OCI-LY1 (cell line): ENCODE measurements at regions not wholly inside any gene's neighbourhood (a gene's known extent, or its start where the extent isn't known, plus 50 kb on each side); places are given as distances from the start of the nearest gene placed in this dataset.

Experiments
- EZH2 ChIP-seq: fragments of 200-600 bp; sonication (generic), shearing (Covaris generic); IDR thresholded peaks from 2 replicates; pipeline ENCODE4 v1.8.0; 2017; ENCODE audit warnings: borderline replicate concordance, mixed run types, mild to moderate bottlenecking, antibody characterized with exemption, low read length, moderate library complexity, mixed read lengths
- TF ChIP-seq, protein P1 (sequence below): fragments of 200-600 bp; sonication (generic), shearing (Covaris generic); IDR thresholded peaks from 2 replicates; pipeline ENCODE4 v1.5.1; 2017; ENCODE audit warnings: mild to moderate bottlenecking, antibody characterized with exemption, low read length, moderate library complexity, mixed read lengths

DNA sequence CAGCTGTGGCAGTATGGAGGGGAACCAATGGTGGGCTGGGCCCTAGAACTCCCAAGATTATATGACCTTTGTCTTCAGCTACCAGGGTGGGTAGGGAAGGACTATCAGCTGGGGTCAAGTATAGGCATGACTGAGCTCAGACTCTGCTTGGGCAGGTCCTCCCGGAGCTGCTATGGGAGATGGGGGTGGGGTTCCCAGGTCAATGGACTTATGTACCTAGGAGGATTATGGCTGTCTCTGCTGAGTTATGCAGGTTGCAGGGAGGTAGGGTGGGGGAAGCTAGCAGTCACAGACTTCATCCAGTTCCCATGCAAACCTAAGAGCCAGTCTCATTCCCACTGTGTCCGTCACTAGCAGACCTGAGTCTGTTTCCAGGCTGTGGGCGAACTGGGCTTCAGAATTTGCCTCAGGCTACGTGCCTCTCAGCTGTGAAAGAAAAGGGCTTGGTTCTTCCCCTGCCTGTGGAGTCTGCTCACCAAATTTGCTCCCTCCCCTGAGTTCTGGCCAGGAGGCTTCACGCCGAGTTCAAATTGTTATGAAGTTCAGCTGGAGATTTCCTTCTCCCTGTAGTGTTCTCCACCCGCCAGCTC is 985.8 kb upstream of the NRXN1 start:
- TF ChIP-seq, protein P1, sequence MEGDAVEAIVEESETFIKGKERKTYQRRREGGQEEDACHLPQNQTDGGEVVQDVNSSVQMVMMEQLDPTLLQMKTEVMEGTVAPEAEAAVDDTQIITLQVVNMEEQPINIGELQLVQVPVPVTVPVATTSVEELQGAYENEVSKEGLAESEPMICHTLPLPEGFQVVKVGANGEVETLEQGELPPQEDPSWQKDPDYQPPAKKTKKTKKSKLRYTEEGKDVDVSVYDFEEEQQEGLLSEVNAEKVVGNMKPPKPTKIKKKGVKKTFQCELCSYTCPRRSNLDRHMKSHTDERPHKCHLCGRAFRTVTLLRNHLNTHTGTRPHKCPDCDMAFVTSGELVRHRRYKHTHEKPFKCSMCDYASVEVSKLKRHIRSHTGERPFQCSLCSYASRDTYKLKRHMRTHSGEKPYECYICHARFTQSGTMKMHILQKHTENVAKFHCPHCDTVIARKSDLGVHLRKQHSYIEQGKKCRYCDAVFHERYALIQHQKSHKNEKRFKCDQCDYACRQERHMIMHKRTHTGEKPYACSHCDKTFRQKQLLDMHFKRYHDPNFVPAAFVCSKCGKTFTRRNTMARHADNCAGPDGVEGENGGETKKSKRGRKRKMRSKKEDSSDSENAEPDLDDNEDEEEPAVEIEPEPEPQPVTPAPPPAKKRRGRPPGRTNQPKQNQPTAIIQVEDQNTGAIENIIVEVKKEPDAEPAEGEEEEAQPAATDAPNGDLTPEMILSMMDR = no peak
- no peak for TF ChIP-seq EZH2
